ENCODE measurements at regions not wholly inside any gene's neighbourhood (a gene's known extent, or its start where the extent isn't known, plus 50 kb on each side); places are given as distances from the start of the nearest gene placed in this dataset.
A peak's percentile ranks its signal among the peaks of the same experiment; 100 is the strongest.

DNA sequence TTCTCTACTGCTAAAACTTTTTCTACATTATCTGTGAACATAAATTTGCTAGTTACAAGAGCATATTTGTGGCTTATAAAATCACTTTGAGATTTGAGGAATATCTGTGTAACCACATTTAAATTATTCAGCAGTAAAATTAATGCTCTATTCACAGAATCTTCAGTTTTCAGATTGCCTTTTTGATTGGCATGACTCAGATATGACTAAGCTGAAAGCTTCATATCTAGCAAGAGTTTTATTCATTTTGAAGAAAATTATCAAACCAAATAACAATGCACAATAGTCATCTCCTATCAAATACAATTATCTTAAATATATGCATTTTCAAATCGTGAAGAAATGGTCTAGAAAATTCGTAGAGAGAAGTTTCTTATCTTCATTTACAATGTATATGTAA lies 1498.2 kb upstream of the B3GALT2 start:
- H3K4me3 ChIP-seq (replicated peaks; ENCODE audit: low read depth, low read length): no peak overlapping the region
- DNase-seq (ENCODE audit: low read depth): no peak
- TF ChIP-seq, protein P1, sequence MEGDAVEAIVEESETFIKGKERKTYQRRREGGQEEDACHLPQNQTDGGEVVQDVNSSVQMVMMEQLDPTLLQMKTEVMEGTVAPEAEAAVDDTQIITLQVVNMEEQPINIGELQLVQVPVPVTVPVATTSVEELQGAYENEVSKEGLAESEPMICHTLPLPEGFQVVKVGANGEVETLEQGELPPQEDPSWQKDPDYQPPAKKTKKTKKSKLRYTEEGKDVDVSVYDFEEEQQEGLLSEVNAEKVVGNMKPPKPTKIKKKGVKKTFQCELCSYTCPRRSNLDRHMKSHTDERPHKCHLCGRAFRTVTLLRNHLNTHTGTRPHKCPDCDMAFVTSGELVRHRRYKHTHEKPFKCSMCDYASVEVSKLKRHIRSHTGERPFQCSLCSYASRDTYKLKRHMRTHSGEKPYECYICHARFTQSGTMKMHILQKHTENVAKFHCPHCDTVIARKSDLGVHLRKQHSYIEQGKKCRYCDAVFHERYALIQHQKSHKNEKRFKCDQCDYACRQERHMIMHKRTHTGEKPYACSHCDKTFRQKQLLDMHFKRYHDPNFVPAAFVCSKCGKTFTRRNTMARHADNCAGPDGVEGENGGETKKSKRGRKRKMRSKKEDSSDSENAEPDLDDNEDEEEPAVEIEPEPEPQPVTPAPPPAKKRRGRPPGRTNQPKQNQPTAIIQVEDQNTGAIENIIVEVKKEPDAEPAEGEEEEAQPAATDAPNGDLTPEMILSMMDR (IDR thresholded peaks at IDR 0.05; ENCODE audit: low read length, missing control alignments): no peak

DNA sequence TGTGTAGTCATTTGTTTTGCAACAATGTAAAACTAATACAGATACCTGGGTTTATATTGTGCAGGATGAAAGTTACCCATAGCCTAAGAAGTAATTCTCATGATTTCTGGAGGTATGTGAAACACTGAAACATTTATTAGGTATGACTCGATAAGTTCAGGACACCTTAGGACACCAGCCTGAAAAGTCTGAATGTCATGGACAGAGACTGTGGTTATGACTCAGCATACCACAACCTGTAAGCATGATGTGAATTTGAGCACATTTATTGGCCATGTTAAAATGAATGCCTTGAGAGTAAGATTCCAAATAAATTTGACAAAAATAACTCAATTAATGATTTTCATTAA lies 1471.7 kb upstream of the B3GALT2 start:
- TF ChIP-seq, protein P1 (IDR thresholded peaks at IDR 0.05; ENCODE audit: low read length, missing control alignments): no peak
- peak; percentile 10 for DNase-seq (ENCODE audit: low read depth)
- no peak overlapping the region for H3K4me3 ChIP-seq (replicated peaks; ENCODE audit: low read depth, low read length)

DNA sequence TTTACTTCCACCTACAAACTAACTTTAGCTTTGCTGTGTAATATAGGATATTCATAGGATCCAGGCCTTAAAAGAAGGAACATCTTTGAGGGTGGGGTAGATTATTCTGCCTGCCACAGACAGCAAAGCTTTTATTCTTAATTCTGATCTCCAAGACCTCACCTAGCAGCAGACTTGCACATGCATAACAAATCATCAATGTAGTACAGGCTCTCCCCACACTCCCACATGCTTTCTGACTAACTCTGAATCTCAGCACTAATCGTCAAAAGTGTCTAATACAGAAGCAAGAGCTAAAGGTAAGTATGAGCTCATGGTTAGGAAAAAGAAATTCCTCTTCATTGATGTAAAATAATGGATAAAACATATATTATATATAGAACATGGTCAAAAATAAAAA lies 1468.5 kb upstream of the B3GALT2 start:
- no peak for DNase-seq (ENCODE audit: low read depth)
- no peak overlapping the region for H3K4me3 ChIP-seq (replicated peaks; ENCODE audit: low read depth, low read length)

DNA sequence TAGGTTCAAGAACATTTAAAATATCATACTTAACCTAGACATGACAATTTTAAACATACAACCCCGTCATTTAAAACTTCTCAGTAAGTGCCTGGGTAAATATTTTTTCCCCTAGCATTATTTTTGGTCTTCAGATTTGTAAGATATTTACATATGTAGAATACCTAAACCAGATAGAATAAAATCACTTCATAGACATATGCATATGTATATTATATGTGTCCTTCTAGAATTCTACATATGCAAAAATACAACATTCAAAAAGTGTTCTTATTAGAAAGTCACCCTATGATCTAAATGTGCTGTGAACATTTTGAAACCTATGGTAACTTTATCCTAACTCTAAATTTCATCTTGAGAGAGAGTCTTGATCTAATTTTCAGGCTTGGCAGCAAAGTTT lies 1467.0 kb upstream of the B3GALT2 start:
- no peak for DNase-seq (ENCODE audit: low read depth)
- H3K4me3 ChIP-seq (replicated peaks; ENCODE audit: low read depth, low read length): no peak overlapping the region
- TF ChIP-seq, protein P1 (IDR thresholded peaks at IDR 0.05; ENCODE audit: low read length, missing control alignments): no peak

More for the DNA sequence above, 1468.5 kb upstream of the B3GALT2 start:
- TF ChIP-seq, protein P1 (IDR thresholded peaks at IDR 0.05; ENCODE audit: low read length, missing control alignments): no peak

DNA sequence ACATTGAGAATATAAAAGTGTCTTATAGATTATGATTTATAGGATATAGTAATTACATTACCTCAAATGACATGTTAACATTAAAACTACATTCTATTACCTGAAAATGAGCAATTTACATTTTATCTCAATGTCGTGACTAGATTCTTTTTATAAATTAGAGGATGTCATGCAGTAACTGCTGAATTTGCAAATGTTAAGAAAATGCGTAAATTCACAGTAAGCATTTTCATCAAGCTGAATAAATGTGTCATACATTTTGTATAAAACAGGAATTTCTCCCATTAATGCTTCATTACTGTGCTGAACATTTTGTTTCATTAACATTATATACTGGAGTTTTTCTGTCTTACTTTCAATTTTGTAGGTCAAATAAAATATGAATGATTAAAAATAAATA lies 1460.7 kb upstream of the B3GALT2 start:
- H3K4me3 ChIP-seq (replicated peaks; ENCODE audit: low read depth, low read length): no peak overlapping the region
- no peak for DNase-seq (ENCODE audit: low read depth)
- TF ChIP-seq, protein P1 (IDR thresholded peaks at IDR 0.05; ENCODE audit: low read length, missing control alignments): no peak

DNA sequence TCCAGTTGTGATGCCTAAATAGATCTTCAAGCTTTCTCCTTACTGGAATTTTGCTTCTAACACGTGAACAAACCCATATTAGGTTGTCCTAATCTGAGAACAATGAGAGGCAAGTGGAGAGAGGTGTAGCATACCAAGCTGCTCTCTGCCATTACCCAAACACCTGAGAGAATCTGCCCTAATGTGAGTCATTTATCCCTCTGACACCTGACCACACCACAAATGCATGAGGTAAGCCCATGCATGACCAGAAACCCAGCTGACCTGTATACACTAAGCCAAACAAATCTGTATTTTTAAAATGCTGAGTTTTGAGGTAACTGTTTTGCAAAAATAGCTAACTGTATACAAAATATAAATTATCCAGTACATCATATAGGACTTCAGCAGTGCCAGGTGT lies 1458.1 kb upstream of the B3GALT2 start:
- TF ChIP-seq, protein P1 (IDR thresholded peaks at IDR 0.05; ENCODE audit: low read length, missing control alignments): no peak
- H3K4me3 ChIP-seq (replicated peaks; ENCODE audit: low read depth, low read length): no peak overlapping the region
- no peak for DNase-seq (ENCODE audit: low read depth)

DNA sequence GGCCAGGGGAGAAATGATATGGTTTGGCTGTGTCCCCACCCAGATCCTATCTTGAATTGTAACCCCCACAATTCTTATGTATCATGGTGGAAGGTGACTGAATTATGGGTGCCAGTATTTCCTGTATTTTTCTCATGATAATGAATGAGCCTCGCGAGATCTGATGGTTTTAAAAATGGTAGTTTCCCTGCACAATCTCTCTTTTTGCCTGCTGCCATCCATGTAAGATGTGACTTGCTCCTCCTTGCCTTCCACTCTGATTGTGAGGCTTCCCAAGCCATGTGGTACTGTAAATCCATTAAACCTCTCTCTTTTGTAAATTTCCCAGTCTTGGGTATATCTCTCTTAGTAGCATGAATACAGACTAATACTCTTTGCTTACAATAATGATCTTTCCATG lies 1453.9 kb upstream of the B3GALT2 start:
- DNase-seq (ENCODE audit: low read depth): no peak
- TF ChIP-seq, protein P1 (IDR thresholded peaks at IDR 0.05; ENCODE audit: low read length, missing control alignments): no peak
- H3K4me3 ChIP-seq (replicated peaks; ENCODE audit: low read depth, low read length): no peak overlapping the region
